H1 (cell line): ENCODE measurements at regions not wholly inside any gene's neighbourhood (a gene's known extent, or its start where the extent isn't known, plus 50 kb on each side); places are given as distances from the start of the nearest gene placed in this dataset.
A peak's percentile ranks its signal among the peaks of the same experiment; 100 is the strongest.

Experiments
- CTCF ChIA-PET: fragments of 300-600 bp; sonication (Branson Sonifier 250); formaldehyde crosslinking; loops from one replicate; lab custom pipeline; 2021; ENCODE audit not compliant: partially characterized antibody; lab: Charles Lee
- POLR2A ChIA-PET: fragments of 300-600 bp; sonication (Branson Sonifier 250); formaldehyde crosslinking; loops from one replicate; lab custom pipeline; 2021; ENCODE audit warnings: inconsistent platforms; ENCODE audit not compliant: partially characterized antibody; lab: Charles Lee
- DNase-seq, 2 experiments: peaks; one replicate each; pipeline versions ENCODE4 v3.0.0 to v3.0.0-alpha.2; 2010 to 2022; ENCODE audit warnings: low spot score in 2 of 2, low read depth in 1 of 2, mixed read lengths in 1 of 2
- FAIRE-seq: peaks from 2 replicates; lab custom pipeline; 2011; peaks lifted over from hg19 to GRCh38; lab: Jason Lieb, UNC
- H2AFZ ChIP-seq: 2 replicates; pipeline ENCODE4 v1.8.1; 2012; ENCODE audit warnings: low read length, inconsistent platforms
- H2AK5ac ChIP-seq: 2 replicates; pipeline ENCODE4 v1.6.1; 2013; ENCODE audit warnings: low read depth, low read length
- H2BK120ac ChIP-seq: replicated peaks from 2 replicates; pipeline ENCODE3; 2013; ENCODE audit warnings: low read depth, low read length, inconsistent platforms
- H2BK12ac ChIP-seq: 2 replicates; pipeline ENCODE4 v1.6.1; 2013; ENCODE audit warnings: low read depth, low read length
- H2BK15ac ChIP-seq: 2 replicates; pipeline ENCODE4 v1.6.1; 2013; ENCODE audit warnings: low read length
- H2BK20ac ChIP-seq: 2 replicates; pipeline ENCODE4 v1.6.1; 2013; ENCODE audit warnings: low read length
- H2BK5ac ChIP-seq: 2 replicates; pipeline ENCODE4 v1.6.1; 2013; ENCODE audit warnings: low read depth, low read length
- H3K14ac ChIP-seq: 2 replicates; pipeline ENCODE4 v1.6.1; 2013; ENCODE audit warnings: inconsistent platforms; ENCODE audit not compliant: insufficient read length
- H3K18ac ChIP-seq: 2 replicates; pipeline ENCODE4 v1.6.1; 2013; ENCODE audit warnings: low read length; ENCODE audit errors: extremely low read depth
- H3K23ac ChIP-seq: 2 replicates; pipeline ENCODE4 v1.6.1; 2013; ENCODE audit warnings: inconsistent platforms; ENCODE audit not compliant: insufficient read length
- H3K23me2 ChIP-seq: 2 replicates; pipeline ENCODE4 v1.6.1; 2013; ENCODE audit warnings: low read depth, low read length
- H3K27ac ChIP-seq: 2 replicates; pipeline ENCODE4 v1.6.1; 2011; ENCODE audit warnings: low read depth, low read length, inconsistent platforms
- H3K27me3 ChIP-seq, 4 experiments: replicated peaks in 1 of 4; 1 replicate in 1 of 4; 2 replicates in 3 of 4; pipeline versions ENCODE4 v1.6.1 to v1.8.1; 2011 to 2013; ENCODE audit warnings: low read length in 3 of 4, mild to moderate bottlenecking in 3 of 4, inconsistent platforms in 2 of 4, mixed read lengths in 2 of 4, moderate library complexity in 1 of 4; ENCODE audit not compliant: control insufficient read depth in 3 of 4, insufficient read depth in 3 of 4; ENCODE audit errors: extremely low read depth in 1 of 4
- H3K36me3 ChIP-seq, 4 experiments: 2 replicates each; pipeline versions ENCODE4 v1.6.1 to v1.8.1; 2011 to 2013; ENCODE audit warnings: mild to moderate bottlenecking in 4 of 4, low read length in 3 of 4, moderate library complexity in 2 of 4, control low read depth in 1 of 4, inconsistent platforms in 1 of 4; ENCODE audit not compliant: insufficient read depth in 4 of 4, control insufficient read depth in 2 of 4
- H3K4ac ChIP-seq: replicated peaks from 2 replicates; pipeline ENCODE3; 2013; ENCODE audit warnings: low read length, low read depth, mixed read lengths, inconsistent platforms; ENCODE audit not compliant: insufficient read length
- H3K4me1 ChIP-seq, 4 experiments: replicated peaks in 1 of 4; 1 replicate in 1 of 4; 2 replicates in 3 of 4; pipeline versions ENCODE4 v1.6.1 to v1.8.1; 2011 to 2013; ENCODE audit warnings: low read length in 3 of 4, inconsistent platforms in 2 of 4, mixed read lengths in 1 of 4; ENCODE audit not compliant: insufficient read depth in 4 of 4, control insufficient read depth in 3 of 4
- H3K4me2 ChIP-seq, 2 experiments: 2 replicates each; pipeline versions ENCODE4 v1.6.1 to v1.8.1; 2011 to 2013; ENCODE audit warnings: low read depth in 2 of 2, low read length in 2 of 2, control low read depth in 1 of 2, inconsistent platforms in 1 of 2, mild to moderate bottlenecking in 1 of 2; ENCODE audit not compliant: insufficient read depth in 1 of 2
- H3K4me3 ChIP-seq, 4 experiments: fragments of 200-600, 300-600 bp in 1 of 4; sonication (generic), shearing (Covaris generic), sonication (Bioruptor Twin) in 1 of 4; 2 replicates each; pipeline versions ENCODE4 v1.5.1 to v1.8.1; 2011 to 2016; ENCODE audit warnings: low read length in 4 of 4, low read depth in 3 of 4, control low read depth in 2 of 4, inconsistent platforms in 2 of 4, mild to moderate bottlenecking in 2 of 4, mixed read lengths in 1 of 4, moderate library complexity in 1 of 4; ENCODE audit not compliant: insufficient read depth in 2 of 4; ENCODE audit errors: extremely low read depth in 1 of 4
- H3K56ac ChIP-seq: replicated peaks from 2 replicates; pipeline ENCODE3; 2013; ENCODE audit warnings: low read depth, mild to moderate bottlenecking, mixed read lengths, low read length, inconsistent platforms; ENCODE audit not compliant: insufficient read length
- H3K79me1 ChIP-seq: 2 replicates; pipeline ENCODE4 v1.6.1; 2013; ENCODE audit warnings: low read depth, low read length, control low read depth
- H3K79me2 ChIP-seq, 2 experiments: 2 replicates each; pipeline versions ENCODE4 v1.6.1 to v1.8.1; 2012 to 2013; ENCODE audit warnings: low read length in 2 of 2, mild to moderate bottlenecking in 2 of 2, inconsistent platforms in 1 of 2; ENCODE audit not compliant: insufficient read depth in 2 of 2, control insufficient read depth in 1 of 2
- H3K9ac ChIP-seq, 4 experiments: replicated peaks in 1 of 4; 1 replicate in 1 of 4; 2 replicates in 3 of 4; pipeline versions ENCODE4 v1.6.1 to v1.8.1; 2011 to 2013; ENCODE audit warnings: low read depth in 3 of 4, low read length in 3 of 4, control low read depth in 2 of 4, mild to moderate bottlenecking in 2 of 4, moderate library complexity in 2 of 4, inconsistent platforms in 1 of 4; ENCODE audit errors: extremely low read depth in 1 of 4
- H3K9me3 ChIP-seq, 2 experiments: 2 replicates each; pipeline versions ENCODE4 v1.6.1 to v1.8.1; 2012 to 2013; ENCODE audit warnings: mild to moderate bottlenecking in 2 of 2, moderate library complexity in 2 of 2, control low read depth in 1 of 2, inconsistent platforms in 1 of 2, low read depth in 1 of 2, low read length in 1 of 2, mixed read lengths in 1 of 2; ENCODE audit not compliant: insufficient read depth in 2 of 2
- H4K20me1 ChIP-seq, 2 experiments: replicated peaks in 1 of 2; 2 replicates each; pipeline versions ENCODE3 to v1.8.1; 2011 to 2013; ENCODE audit warnings: inconsistent platforms in 2 of 2, low read length in 2 of 2, mild to moderate bottlenecking in 1 of 2; ENCODE audit not compliant: insufficient read depth in 2 of 2, control insufficient read depth in 1 of 2
- H4K5ac ChIP-seq: 2 replicates; pipeline ENCODE4 v1.6.1; 2013; ENCODE audit warnings: low read length, low read depth, mixed read lengths, inconsistent platforms; ENCODE audit not compliant: insufficient read length
- H4K8ac ChIP-seq: 2 replicates; pipeline ENCODE4 v1.8.0; 2013; ENCODE audit warnings: mild to moderate bottlenecking, moderate library complexity, low read length, inconsistent platforms; ENCODE audit not compliant: insufficient read depth; ENCODE audit errors: extremely low read depth
- H4K91ac ChIP-seq: replicated peaks from 2 replicates; pipeline ENCODE3; 2013; ENCODE audit warnings: low read length, mixed read lengths, inconsistent platforms; ENCODE audit not compliant: insufficient read length
- BACH1 ChIP-seq: IDR thresholded peaks from 2 replicates; pipeline ENCODE4 v1.6.1; 2012; ENCODE audit warnings: low read length, improper control_type of control experiment
- BRCA1 ChIP-seq: IDR thresholded peaks from 2 replicates; pipeline ENCODE4 v1.6.1; 2012; ENCODE audit warnings: low read depth, low read length, improper control_type of control experiment
- CTBP2 ChIP-seq: IDR thresholded peaks from 2 replicates; pipeline ENCODE4 v1.7.0; 2011; ENCODE audit warnings: borderline replicate concordance, mild to moderate bottlenecking, moderate library complexity, mixed read lengths, low read length; ENCODE audit not compliant: insufficient read depth, insufficient read length
- NANOG ChIP-seq: IDR thresholded peaks from 2 replicates; pipeline ENCODE4 v1.6.1; 2011; ENCODE audit warnings: low read length, low read depth, mild to moderate bottlenecking, inconsistent platforms; ENCODE audit not compliant: insufficient read depth, poor library complexity, severe bottlenecking
- RAD21 ChIP-seq, 2 experiments: IDR thresholded peaks in 1 of 2; conservative IDR thresholded peaks in 1 of 2; 2 replicates each; pipeline ENCODE4 v1.6.1; 2011; ENCODE audit warnings: low read depth in 2 of 2, low read length in 2 of 2, improper control_type of control experiment in 1 of 2, inconsistent platforms in 1 of 2, mild to moderate bottlenecking in 1 of 2, moderate library complexity in 1 of 2
- TBP ChIP-seq: IDR thresholded peaks from 2 replicates; pipeline ENCODE4 v1.6.1; 2011; ENCODE audit warnings: low read depth, low read length, improper control_type of control experiment
- WGBS, 2 experiments: shearing (Covaris generic) in 1 of 2; methylation state at CpG; one replicate each; pipeline versions ENCODE4 v1.1.6 to v1.1.7; 2013 to 2015; ENCODE audit warnings: low lambda C conversion rate in 2 of 2, mixed read lengths in 2 of 2, inconsistent platforms in 1 of 2, low coverage in 1 of 2, missing lambda C conversion rate in 1 of 2; ENCODE audit not compliant: insufficient replicate concordance in 2 of 2, insufficient coverage in 1 of 2, insufficient read length in 1 of 2; ENCODE audit errors: extremely low coverage in 1 of 2, missing lambda C conversion rate in 1 of 2; 5-methylcytosine and 5-hydroxymethylcytosine counted together
- TF ChIP-seq, protein P1 (sequence below), 3 experiments: IDR thresholded peaks; 1 replicate in 2 of 3; 2 replicates in 1 of 3; pipeline versions ENCODE4 v1.5.1 to v1.6.1; 2011; ENCODE audit warnings: low read length in 3 of 3, mild to moderate bottlenecking in 3 of 3, inconsistent platforms in 2 of 3, low read depth in 1 of 3, moderate library complexity in 1 of 3; ENCODE audit not compliant: insufficient read depth in 1 of 3; ENCODE audit errors: control extremely low read depth in 1 of 3
- TF ChIP-seq, protein P2 (sequence below): IDR thresholded peaks from 2 replicates; pipeline ENCODE4 v1.6.1; 2012; ENCODE audit warnings: inconsistent platforms
- TF ChIP-seq, protein P3 (sequence below): IDR thresholded peaks from 2 replicates; pipeline ENCODE4 v1.6.1; 2012; ENCODE audit warnings: inconsistent platforms

DNA sequence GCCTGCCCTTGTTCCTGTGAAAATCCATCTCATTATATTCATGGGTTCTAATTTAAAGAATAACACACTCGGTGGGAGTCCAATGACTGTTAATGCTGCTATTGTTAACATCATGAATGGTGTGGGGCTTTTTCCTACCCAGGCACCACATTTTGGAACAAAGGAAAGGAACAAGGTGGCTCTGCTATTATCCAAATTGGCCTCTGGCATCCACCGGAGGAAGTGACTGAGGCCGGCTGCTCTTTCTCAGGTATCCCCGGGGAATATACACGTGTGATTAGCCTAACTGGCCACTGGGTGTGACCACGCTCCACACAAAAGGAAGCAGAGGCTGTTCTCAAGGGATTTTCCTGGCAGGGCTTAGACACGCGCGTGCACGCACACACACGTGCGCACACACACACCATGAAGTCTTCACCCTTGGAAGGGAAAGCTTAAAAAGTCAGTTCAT is 601.2 kb upstream of the ARID1B start:
- H2BK5ac ChIP-seq, result no peak overlapping the region
- 0 out of 2 replicates have a peak overlapping the region, but pooled peaks have one; percentile 7 for H3K18ac ChIP-seq
- H3K79me2 ChIP-seq, result no peaks in the 10 kb centered on the region
- FAIRE-seq (peak; percentile 92), DNase-seq (peak; percentile 57 to 73)
- H3K9me3 ChIP-seq, result no peaks in the 10 kb centered on the region
- no peak overlapping the region for H3K23ac ChIP-seq
- 0 out of 2 replicates have a peak overlapping the region, but pooled peaks have one; percentile 10 for H2AFZ ChIP-seq
- H3K27ac ChIP-seq, result no peak overlapping the region
- H3K23me2 ChIP-seq, result no peaks in the 10 kb centered on the region
- no peak overlapping the region for H2BK12ac ChIP-seq
- H2AK5ac ChIP-seq, result no peak overlapping the region
- no peaks in the 10 kb centered on the region for H3K36me3 ChIP-seq
- no peak overlapping the region for H2BK15ac ChIP-seq
- POLR2A ChIA-PET, result no interaction called here
- peaks cover 0 to 11% (median 4%) of the 10 kb centered on the region in 4 experiments; a peak in 3 of 7 replicates for H3K4me1 ChIP-seq
- no peak overlapping the region for H3K56ac ChIP-seq
- WGBS, 2 experiments, result 29% methylated on average over 12 of the region's 12 CpGs; no CpG with 5 or more reads in 1 of the 2 experiments
- H3K27me3 ChIP-seq, result peaks cover 0 to 3% (median 0%) of the 10 kb centered on the region in 4 experiments; a peak in 3 of 7 replicates
- peak overlapping the region; percentile 8 to 53; a peak in 1 of 4 replicates for H3K4me2 ChIP-seq
- H4K5ac ChIP-seq, result peak overlapping the region; percentile 45
- H4K8ac ChIP-seq, result no peak overlapping the region
- no peak overlapping the region for H3K14ac ChIP-seq
- H3K4me3 ChIP-seq, result no peak overlapping the region
- H3K79me1 ChIP-seq, result no peaks in the 10 kb centered on the region
- H4K20me1 ChIP-seq, result no peaks in the 10 kb centered on the region
- CTCF ChIA-PET, result interaction anchor here (1.0 to 2.0 kb wide), 2 partner anchors 183 to 184 kb away, joined by 5 read pairs; no protein-coding TSS in a partner anchor
- no peak overlapping the region for H3K4ac ChIP-seq
- H2BK20ac ChIP-seq, result 0 out of 2 replicates have a peak overlapping the region, but pooled peaks have one; percentile 23
- no peak overlapping the region for H3K9ac ChIP-seq
- no peak overlapping the region for H2BK120ac ChIP-seq
- H4K91ac ChIP-seq, result no peak overlapping the region
- no peak for TF ChIP-seq BRCA1
- TF ChIP-seq, protein P1, sequence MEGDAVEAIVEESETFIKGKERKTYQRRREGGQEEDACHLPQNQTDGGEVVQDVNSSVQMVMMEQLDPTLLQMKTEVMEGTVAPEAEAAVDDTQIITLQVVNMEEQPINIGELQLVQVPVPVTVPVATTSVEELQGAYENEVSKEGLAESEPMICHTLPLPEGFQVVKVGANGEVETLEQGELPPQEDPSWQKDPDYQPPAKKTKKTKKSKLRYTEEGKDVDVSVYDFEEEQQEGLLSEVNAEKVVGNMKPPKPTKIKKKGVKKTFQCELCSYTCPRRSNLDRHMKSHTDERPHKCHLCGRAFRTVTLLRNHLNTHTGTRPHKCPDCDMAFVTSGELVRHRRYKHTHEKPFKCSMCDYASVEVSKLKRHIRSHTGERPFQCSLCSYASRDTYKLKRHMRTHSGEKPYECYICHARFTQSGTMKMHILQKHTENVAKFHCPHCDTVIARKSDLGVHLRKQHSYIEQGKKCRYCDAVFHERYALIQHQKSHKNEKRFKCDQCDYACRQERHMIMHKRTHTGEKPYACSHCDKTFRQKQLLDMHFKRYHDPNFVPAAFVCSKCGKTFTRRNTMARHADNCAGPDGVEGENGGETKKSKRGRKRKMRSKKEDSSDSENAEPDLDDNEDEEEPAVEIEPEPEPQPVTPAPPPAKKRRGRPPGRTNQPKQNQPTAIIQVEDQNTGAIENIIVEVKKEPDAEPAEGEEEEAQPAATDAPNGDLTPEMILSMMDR (IDR thresholded peaks at IDR 0.05; ENCODE audit: control extremely low read depth in 1 of 3, insufficient read depth in 1 of 3, low read depth in 1 of 3, low read length in 3 of 3), result peak; percentile 53 to 70 (median 57)
- peak; percentile 44; the same call in 1 of the 2 replicates for TF ChIP-seq TBP
- peak; percentile 89 for TF ChIP-seq NANOG
- TF ChIP-seq CTBP2, result peak; percentile 77
- TF ChIP-seq, protein P2, sequence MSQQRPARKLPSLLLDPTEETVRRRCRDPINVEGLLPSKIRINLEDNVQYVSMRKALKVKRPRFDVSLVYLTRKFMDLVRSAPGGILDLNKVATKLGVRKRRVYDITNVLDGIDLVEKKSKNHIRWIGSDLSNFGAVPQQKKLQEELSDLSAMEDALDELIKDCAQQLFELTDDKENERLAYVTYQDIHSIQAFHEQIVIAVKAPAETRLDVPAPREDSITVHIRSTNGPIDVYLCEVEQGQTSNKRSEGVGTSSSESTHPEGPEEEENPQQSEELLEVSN, result 0 out of 2 replicates have a peak, but pooled peaks have one; percentile 10
- TF ChIP-seq, protein P3, sequence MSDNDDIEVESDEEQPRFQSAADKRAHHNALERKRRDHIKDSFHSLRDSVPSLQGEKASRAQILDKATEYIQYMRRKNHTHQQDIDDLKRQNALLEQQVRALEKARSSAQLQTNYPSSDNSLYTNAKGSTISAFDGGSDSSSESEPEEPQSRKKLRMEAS, result peak; percentile 77
- peak; percentile 62; the same call in 1 of the 2 replicates for TF ChIP-seq BACH1
- peak; percentile 83 to 84 for TF ChIP-seq RAD21 (IDR thresholded peaks at IDR 0.05 in 1 of 2, conservative IDR thresholded peaks at IDR 0.05 in 1 of 2; ENCODE audit: low read depth in 2 of 2, low read length in 2 of 2)
